DOHH2 (cell line): ENCODE measurements at regions not wholly inside any gene's neighbourhood (a gene's known extent, or its start where the extent isn't known, plus 50 kb on each side); places are given as distances from the start of the nearest gene placed in this dataset.

Experiments used
- EZH2phosphoT487 ChIP-seq: fragments of 200-600 bp; sonication (generic); IDR thresholded peaks from 2 replicates; pipeline ENCODE4 v1.6.1; 2017; ENCODE audit warnings: borderline replicate concordance, mild to moderate bottlenecking, antibody characterized with exemption, low read length, moderate library complexity, mixed read lengths
- TF ChIP-seq, protein P1 (sequence below): fragments of 200-600 bp; sonication (generic); IDR thresholded peaks from one replicate; pipeline ENCODE4 v1.5.1; 2014; ENCODE audit warnings: antibody characterized with exemption, mild to moderate bottlenecking, low read depth, low read length; ENCODE audit not compliant: poor library complexity, severe bottlenecking

- TF ChIP-seq, protein P1, sequence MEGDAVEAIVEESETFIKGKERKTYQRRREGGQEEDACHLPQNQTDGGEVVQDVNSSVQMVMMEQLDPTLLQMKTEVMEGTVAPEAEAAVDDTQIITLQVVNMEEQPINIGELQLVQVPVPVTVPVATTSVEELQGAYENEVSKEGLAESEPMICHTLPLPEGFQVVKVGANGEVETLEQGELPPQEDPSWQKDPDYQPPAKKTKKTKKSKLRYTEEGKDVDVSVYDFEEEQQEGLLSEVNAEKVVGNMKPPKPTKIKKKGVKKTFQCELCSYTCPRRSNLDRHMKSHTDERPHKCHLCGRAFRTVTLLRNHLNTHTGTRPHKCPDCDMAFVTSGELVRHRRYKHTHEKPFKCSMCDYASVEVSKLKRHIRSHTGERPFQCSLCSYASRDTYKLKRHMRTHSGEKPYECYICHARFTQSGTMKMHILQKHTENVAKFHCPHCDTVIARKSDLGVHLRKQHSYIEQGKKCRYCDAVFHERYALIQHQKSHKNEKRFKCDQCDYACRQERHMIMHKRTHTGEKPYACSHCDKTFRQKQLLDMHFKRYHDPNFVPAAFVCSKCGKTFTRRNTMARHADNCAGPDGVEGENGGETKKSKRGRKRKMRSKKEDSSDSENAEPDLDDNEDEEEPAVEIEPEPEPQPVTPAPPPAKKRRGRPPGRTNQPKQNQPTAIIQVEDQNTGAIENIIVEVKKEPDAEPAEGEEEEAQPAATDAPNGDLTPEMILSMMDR, result no peak
- TF ChIP-seq EZH2phosphoT487, result no peak
Observed at GRCh38 chr2:15870565-15870964, 69.8 kb upstream of the MYCN start.
